Stimulated activated CD8-positive, alpha-beta memory T cell treated with anti-CD3 and anti-CD28 coated beads, Interleukin-7, amount 100 ng/mL, for 24 hours (primary cell): ENCODE measurements at regions not wholly inside any gene's neighbourhood (a gene's known extent, or its start where the extent isn't known, plus 50 kb on each side); places are given as distances from the start of the nearest gene placed in this dataset.

ENCODE experiments used
- DNase-seq: peaks from one replicate; pipeline ENCODE4 v3.0.0-alpha.2; 2020; ENCODE audit warnings: low read depth

DNA sequence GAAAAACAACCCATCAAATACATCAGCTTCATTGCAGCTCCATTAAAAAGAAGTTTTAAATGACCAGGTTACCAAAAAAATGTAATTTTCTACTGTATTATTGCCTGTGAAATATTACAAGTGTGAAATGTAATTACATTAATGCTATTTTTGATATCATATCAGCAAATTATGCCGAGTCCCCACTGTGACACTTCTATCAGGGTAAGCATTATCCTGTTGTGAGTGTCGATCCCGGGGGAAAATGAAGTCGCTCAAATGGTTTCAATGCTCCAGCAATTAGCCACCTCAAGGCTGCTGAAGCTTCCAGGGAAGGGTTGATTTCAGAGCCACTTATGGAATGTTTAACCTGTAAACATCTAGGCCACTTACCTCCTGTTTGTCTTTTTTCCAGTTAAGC is 70.4 kb downstream of the RCN1 start:
- DNase-seq, result no peak

DNA sequence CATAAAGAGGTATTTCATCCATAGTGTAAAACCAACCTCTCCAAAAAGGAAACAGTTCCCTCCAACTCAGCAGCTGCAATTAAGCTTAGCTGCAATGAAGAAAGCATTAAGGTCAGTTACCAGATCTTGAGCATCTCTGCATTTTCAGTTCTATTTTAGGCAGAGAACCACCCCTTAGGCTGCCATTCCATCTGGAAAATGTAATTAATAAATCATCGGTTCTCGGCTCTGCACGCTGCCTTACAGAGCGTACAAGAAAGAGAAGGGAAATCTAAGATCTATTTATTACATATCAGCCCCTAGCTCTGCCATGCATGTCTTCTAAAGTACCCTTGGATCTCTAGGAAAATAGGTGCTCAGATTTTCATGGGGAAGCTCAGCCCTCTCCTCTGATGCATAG is 71.5 kb downstream of the RCN1 start:
- DNase-seq, result no peak

- DNase-seq, result no peak
Observed at GRCh38 chr11:32162906-32163305, 72.0 kb downstream of the RCN1 start.

DNA sequence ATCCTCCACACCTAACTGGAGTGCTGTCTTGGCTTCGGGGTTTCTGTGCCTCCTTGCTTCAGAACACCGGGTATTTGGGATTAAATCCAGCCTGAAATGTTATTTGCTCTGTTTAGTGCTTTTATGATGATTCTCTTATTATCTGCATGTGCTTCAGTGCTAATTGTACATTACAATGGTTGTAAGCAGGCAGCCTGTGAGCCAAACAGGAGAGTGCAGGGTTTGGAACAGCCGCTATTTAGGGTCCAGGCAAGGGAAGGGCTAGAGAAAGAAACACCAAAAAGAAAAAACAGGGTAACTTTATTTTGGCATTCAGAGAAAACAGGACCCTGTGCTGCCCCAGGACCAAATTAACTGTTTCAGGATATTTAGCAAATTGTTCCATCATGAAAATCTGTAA is 72.7 kb downstream of the RCN1 start:
- no peak for DNase-seq

DNA sequence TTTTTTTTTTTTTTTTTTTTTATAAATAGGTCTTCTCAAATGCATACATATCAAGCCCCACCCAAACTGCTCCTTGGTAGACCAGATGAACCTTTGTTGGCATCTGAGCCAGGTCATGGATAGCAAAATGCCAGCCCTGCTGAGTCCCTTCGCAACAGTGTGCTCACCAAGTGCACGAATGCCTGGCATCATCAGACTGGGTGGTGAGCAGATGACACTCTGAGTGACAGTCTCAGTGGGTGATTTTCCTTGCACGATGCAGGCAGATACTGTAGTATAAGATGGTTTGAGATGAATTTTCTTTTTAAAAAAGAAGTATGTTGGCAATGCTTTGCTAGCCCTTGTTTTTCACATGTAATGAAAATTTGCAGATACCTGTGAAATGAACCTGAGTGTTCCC is 74.0 kb downstream of the RCN1 start:
- DNase-seq, result no peak

DNA sequence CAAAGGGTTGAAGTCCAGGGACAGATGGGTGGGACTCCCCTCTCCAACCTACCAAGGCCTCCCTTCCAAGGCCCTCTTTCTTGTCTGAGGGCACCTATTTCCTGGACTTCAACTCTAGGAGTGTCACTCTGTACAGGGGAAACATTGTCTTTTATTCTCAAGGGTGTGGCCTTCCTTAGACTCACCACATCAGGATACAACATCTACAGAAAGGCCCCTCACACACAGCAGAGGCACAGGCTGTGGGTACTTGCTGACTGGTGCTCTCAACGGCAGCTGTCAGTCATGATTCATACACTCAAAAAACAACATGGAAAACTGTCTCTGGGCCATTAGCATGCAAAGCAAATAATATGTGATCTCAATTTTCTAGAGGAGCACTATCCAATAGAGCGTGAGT is 78.0 kb downstream of the RCN1 start:
- no peak for DNase-seq

DNA sequence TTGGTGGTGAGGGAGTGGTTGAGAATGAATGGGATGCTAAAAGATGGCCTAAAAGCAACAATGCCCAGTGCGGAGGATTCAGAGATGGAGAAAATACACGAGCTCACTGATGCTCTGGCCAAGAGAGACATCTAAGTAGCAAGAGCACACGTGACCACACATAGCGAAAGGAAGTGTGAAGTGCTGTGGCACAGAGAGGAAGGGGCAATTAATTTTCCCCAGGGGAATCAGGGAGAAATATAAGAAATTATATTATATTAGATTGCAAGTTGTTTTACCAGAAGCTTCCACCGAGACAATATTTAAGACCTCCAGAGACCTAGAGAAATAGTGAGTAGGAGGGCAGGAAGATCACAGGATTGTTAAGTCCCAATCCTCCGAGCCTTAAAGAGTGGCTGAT is 80.6 kb downstream of the RCN1 start:
- no peak for DNase-seq

DNA sequence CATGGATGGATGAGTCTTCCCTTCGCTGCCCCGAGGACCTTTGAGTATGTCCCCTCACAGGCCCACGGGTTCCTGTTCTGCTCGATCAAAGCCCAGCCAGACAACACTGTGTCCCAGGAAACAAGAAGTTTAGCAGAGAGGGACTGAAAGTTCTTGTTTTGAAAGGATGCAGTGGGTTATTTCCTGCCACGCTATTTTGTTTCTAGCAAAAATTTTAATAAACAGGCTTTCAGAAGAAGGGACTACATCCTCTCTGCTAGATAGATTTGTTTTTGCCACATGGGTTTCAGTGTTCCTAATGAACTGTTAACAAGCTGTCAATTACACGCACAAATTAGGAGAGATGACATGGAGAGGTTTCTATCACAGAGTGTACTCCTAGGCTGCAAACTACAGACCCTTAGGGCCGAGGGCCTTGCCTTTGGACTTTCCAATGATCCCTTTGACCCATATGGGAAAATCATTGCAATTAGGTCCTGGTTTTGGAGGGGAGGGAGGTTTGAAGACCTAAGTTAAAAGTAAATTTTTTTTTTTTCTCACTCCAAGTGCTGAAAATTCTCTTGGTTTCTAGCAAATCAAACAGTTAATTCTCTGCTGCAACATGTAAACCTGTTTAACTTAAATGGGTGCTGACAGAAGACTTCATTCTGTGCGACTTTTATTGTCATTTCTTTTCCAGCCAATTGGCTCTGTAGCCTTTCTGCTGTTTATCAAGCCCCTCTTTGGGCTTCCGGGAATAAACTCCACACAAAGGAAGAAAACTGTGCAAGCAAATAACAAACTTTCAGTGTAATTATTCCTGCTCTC is 81.4 kb downstream of the RCN1 start:
- no peak for DNase-seq

DNA sequence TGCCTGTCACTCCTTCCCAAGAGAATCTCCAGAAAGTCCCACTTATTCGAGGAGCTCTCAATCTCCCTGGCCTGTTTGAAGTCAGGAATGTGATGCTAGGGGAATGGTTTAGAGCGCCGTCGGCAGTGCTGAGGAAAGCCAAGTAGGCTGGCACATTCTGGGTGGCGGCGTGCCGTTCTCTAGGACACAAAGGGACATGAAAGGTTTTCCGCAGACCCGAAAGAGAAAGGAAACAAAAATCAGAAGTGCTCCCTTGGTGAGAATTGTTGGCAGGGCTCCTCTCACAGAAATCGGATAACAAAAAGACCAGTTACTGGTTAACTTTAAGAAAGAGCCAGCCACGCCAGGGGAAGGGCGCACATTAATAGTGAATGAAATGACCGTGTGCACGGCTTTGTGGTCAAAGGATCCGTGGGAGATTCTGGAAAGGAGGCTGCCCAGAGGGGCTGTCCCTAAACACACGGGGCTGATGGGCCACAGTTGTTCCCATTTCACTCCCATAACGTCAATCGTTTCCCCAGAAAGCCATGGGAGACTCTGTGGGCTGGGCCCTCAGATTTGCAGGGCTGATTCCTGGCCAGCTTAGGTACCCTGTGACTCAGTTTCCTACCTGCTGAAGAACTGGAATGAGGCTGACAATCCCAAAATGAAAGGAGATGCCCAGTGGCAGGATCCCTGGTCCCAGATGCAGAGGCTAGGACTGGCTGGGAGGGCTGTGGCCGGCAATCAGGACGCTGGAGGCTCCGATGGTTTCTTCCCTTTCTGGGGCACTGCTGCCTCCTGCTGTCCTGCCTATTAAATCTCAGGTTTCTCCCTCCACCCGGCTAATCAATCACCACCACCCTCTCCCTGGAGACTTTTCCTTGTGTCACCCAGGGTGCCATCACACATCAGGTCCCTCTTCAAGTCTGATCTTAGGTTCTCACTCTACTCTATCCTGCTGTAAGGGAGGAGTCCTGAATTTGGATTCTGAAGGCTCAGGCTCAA is 82.3 kb downstream of the RCN1 start:
- DNase-seq, result no peak

- DNase-seq, result no peak
Observed at GRCh38 chr11:32173977-32174376, 83.1 kb downstream of the RCN1 start.

DNA sequence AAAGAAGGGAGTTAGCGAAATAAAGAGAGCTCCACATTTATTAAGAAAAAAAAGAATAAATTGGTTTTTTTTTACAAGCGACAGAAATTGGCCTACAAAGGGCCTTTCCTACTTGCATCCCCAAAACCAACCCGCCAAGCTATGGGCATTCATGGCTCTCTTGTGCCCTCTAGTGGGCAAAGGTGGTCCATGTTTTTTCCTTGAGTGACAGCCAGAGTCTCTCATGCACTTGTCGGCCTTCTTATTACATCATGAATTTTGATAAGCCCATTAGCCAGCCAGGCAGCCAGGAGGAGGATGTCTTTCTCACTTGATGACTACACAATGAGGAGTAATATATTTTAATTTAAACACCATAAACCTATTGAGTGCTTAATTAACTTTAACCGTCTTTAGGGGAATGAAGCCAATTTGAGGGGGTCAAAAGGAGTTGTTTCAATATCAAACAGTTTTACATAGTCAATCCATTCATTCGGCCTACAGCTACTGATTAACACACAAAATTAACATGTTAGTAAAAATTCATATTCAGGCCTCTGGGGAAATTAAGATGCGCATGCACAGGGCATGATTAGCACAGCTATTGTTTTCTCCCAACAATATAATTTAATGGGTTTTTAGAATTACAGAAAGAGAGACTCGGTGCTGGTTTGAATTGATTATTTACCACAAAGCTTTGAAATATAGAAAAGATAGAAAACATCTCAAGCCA is 85.5 kb downstream of the RCN1 start:
- peak; percentile 53 for DNase-seq

GRCh38 chr11:32178692-32179091 is 87.8 kb downstream of the RCN1 start:
- DNase-seq, result no peak

DNA sequence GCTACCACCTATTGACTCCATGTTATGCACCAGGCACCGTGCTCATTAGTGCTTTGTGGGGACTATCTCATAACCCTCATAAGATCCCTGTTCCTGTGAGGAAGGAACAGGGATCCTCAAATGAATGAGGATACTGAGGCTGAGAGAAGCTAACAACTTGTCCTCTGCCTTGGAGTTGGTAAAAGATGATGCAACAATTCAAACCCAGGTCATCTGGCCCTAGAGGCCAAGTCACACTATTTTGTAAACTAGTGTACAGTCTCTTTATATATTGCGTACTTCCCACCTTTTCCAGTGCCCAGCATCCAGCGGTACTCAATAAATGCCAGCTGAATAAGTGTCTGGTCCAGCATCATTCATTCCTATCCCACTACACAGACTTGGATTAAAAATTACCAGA is 92.6 kb downstream of the RCN1 start:
- DNase-seq, result no peak

- DNase-seq, result no peak
Observed at GRCh38 chr11:32184041-32184722, 93.3 kb downstream of the RCN1 start.

DNA sequence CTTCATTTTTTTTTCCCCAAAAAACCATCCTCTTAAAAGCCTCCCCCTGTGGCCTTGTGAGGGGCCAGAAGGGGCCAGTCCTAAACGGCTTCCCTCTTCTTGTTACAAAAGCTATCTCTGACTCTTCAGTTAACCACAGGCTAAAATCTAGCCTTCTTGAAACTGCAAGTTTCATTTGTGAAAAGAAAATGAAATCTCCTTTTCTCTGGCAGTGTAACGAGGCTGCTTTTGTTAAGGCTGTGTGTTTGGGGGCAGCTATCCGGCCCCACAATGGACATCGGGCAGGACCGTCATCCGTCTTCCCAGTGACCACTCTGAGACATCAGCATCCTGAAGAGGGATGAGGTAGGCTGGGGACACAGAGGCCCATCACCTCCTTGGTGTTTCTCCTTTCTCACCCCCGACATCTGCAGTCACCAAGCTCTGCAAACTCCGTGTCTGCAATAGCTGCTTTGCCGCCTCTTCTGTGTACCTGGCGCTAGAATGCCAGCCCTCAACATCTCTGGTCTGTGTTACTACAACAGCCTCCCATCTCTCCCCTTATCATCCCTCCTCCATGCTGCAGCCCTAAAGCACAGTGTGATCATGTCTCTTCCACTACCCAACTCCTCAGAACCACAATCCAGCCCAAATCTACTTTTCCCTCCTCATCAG is 94.0 kb downstream of the RCN1 start:
- DNase-seq, result no peak

DNA sequence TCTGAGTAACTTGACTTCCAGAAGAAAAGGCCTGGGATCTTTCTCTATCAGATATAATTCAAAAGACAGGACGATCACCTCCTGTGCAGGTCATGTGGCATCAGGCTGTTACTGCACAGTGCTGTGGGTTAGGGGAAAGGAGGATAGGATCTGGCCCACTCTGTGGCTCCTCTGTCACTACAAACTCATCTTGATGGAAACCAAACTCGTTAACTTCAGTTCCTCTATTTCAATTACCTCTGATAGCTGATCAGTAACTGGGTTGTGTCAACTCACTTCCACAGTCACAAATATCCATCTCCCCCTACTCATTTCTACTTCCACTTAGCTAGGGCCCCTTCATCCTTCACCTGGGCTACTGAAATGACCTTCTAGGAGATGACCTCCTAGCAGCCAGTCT is 95.2 kb downstream of the RCN1 start:
- no peak for DNase-seq

DNA sequence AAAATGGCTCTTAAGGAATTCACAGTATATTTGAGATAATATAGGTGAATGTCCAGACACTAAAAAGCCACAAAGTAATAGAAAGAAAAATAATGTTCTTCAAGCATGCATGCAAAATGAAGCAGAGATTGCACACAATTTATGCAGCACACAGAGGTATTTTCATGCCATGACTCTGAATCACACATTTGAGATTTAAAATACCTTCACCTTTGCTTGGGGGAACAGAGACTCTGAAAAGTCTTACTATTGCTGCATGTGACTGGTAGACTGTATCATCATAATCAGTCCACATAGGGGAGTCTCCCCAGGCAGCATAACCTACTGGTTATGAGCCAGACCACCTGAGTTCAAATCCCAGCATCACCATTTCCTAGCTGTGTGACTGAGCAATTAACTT is 96.2 kb downstream of the RCN1 start:
- DNase-seq, result no peak

DNA sequence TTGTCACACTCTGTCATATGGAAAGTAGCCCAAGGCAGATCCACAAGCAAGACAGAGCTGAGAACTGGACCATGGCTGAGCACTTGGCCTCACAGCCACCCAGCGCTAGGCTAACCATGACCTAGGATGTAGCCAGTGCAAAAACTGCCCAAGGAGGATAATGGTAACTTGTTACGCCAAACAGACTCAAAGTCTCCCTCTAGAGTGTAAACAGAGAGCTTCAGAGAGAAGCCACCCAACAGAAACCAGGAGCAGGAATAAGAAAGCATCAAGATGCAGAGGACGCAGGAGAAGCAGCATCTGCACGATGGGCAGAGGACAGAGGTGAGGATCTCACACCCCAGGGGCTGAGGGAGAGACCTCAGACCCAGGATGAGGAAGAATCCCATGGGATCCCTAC is 97.9 kb downstream of the RCN1 start:
- no peak for DNase-seq

DNA sequence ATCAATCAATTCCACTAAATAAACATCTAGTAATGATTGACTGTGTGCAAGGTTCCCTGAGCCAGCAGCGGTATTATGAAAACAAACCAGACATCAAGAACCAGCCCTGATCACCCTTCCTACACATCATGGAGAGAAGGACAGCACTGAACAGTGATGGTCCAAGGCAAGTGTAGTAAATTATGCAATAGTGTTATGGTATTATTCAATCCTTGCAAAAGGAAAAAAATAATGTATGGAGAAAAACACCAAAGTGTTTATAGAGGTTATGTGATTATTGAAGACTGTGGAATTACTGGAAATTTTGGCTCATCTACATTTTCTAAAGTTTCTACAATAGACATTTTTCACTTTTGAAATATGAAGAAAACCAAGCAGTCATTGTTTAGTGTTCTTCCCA is 105.3 kb downstream of the RCN1 start:
- DNase-seq, result no peak

- DNase-seq, result no peak
Observed at GRCh38 chr11:32198053-32198452, 107.2 kb downstream of the RCN1 start.

DNA sequence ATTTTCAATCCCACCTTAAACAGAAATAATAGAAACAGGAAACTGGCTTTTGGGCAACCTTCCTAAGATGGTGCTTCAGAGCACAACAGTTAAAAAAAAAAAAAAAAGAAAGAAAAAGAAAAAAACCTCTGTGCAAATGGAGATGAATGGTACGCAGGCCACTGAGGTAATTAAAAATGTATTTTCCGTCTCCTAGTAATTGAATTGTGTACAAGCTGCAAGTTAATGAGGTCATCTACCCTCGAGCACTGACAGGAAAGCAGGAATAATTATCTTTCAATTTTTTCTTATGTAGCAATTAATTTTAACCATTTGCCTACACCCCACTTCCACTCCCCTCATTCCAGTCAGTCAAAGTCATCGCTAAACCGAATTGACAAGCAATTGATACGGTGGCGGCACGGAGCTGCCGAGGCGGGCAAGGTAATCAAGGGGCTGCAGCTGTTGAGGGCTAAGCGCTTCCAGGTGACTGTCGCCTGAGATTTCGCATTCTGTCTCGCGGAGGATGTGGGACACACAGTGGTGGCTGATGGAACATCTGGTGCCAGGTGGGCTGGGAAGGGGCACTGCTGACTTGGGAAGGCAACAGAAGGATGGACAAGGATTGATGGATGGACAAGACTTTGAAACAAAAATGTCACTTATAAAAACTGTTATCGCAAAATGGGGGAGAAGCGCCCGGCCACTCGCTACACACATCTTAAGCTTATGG is 109.4 kb downstream of the RCN1 start:
- DNase-seq, result no peak
